ENCODE measurements at regions not wholly inside any gene's neighbourhood (a gene's known extent, or its start where the extent isn't known, plus 50 kb on each side); places are given as distances from the start of the nearest gene placed in this dataset.
"Not testable (repeated sequence)": the region's sequence is repeated elsewhere in the genome, so short reads cannot be mapped to it uniquely, and the experiment has no call there.

GRCh38 chr15:31656915-31657314 lies 330.3 kb downstream of the KLF13 start:
- TF ChIP-seq CTCF, POLR2A (IDR thresholded peaks at IDR 0.05): not testable (repeated sequence)

All from thyroid gland (tissue), 4 donors.